ENCODE measurements at regions not wholly inside any gene's neighbourhood (a gene's known extent, or its start where the extent isn't known, plus 50 kb on each side); places are given as distances from the start of the nearest gene placed in this dataset.

GRCh38 chr15:96171853-96172296 is 158.6 kb upstream of the NR2F2 start:
- no peaks in the 10 kb centered on the region for H3K36me3 ChIP-seq (ENCODE audit: control insufficient read depth, low read length)
- H3K27ac ChIP-seq (ENCODE audit: low read depth, low read length), result no peak overlapping the region

GRCh38 chr15:96172417-96172816 is 158.1 kb upstream of the NR2F2 start:
- H3K4me3 ChIP-seq (ENCODE audit: low read length), result no peak overlapping the region
- H3K9me2 ChIP-seq (replicated peaks; ENCODE audit: control insufficient read depth, low read length), result no peaks in the 10 kb centered on the region; the same call in 1 of the 2 replicates
- no peak overlapping the region for H3K4me2 ChIP-seq (ENCODE audit: low read length)

More at GRCh38 chr15:96171853-96172296, 158.6 kb upstream of the NR2F2 start:
- no peaks in the 10 kb centered on the region for H3F3A ChIP-seq (ENCODE audit: control insufficient read depth, insufficient read depth)
- H3K27me3 ChIP-seq (ENCODE audit: control insufficient read depth, low read length), result no peaks in the 10 kb centered on the region
- no peaks in the 10 kb centered on the region for H3K4me1 ChIP-seq (ENCODE audit: control insufficient read depth, low read length)
- TF ChIP-seq CTCF (IDR thresholded peaks at IDR 0.05; ENCODE audit: low read depth, low read length, poor library complexity, severe bottlenecking) (no peak), EZH2phosphoT487 (IDR thresholded peaks at IDR 0.05; ENCODE audit: borderline replicate concordance, low read length) (no peak)
- no peak overlapping the region for H3K4me3 ChIP-seq (ENCODE audit: low read length)
- H3K4me2 ChIP-seq (ENCODE audit: low read length), result no peak overlapping the region
- H4K20me1 ChIP-seq (ENCODE audit: control insufficient read depth, insufficient read depth, low read depth, low read length), result no peaks in the 10 kb centered on the region
- H3K79me2 ChIP-seq (ENCODE audit: control insufficient read depth, low read length), result no peaks in the 10 kb centered on the region
- H3K9me2 ChIP-seq (replicated peaks; ENCODE audit: control insufficient read depth, low read length), result no peaks in the 10 kb centered on the region; the same call in 1 of the 2 replicates
- no peaks in the 10 kb centered on the region for H3K9me3 ChIP-seq (ENCODE audit: control insufficient read depth, insufficient read depth, low read length)

GRCh38 chr15:96176831-96177230 is 153.7 kb upstream of the NR2F2 start:
- H3F3A ChIP-seq (ENCODE audit: control insufficient read depth, insufficient read depth), result no peaks in the 10 kb centered on the region
- TF ChIP-seq CTCF (IDR thresholded peaks at IDR 0.05; ENCODE audit: low read depth, low read length, poor library complexity, severe bottlenecking) (no peak), EZH2phosphoT487 (IDR thresholded peaks at IDR 0.05; ENCODE audit: borderline replicate concordance, low read length) (no peak)
- no peak overlapping the region for H3K27ac ChIP-seq (ENCODE audit: low read depth, low read length)

More at GRCh38 chr15:96172417-96172816, 158.1 kb upstream of the NR2F2 start:
- H3K4me1 ChIP-seq (ENCODE audit: control insufficient read depth, low read length), result no peaks in the 10 kb centered on the region
- TF ChIP-seq CTCF (IDR thresholded peaks at IDR 0.05; ENCODE audit: low read depth, low read length, poor library complexity, severe bottlenecking), result no peak
- no peak for TF ChIP-seq EZH2phosphoT487 (IDR thresholded peaks at IDR 0.05; ENCODE audit: borderline replicate concordance, low read length)
- H3K36me3 ChIP-seq (ENCODE audit: control insufficient read depth, low read length), result no peaks in the 10 kb centered on the region
- H3K79me2 ChIP-seq (ENCODE audit: control insufficient read depth, low read length), result no peaks in the 10 kb centered on the region
- no peak overlapping the region for H3K27ac ChIP-seq (ENCODE audit: low read depth, low read length)
- H3K27me3 ChIP-seq (ENCODE audit: control insufficient read depth, low read length), result no peaks in the 10 kb centered on the region
- no peaks in the 10 kb centered on the region for H4K20me1 ChIP-seq (ENCODE audit: control insufficient read depth, insufficient read depth, low read depth, low read length)
- no peaks in the 10 kb centered on the region for H3F3A ChIP-seq (ENCODE audit: control insufficient read depth, insufficient read depth)
- H3K9me3 ChIP-seq (ENCODE audit: control insufficient read depth, insufficient read depth, low read length), result no peaks in the 10 kb centered on the region

More at GRCh38 chr15:96176831-96177230, 153.7 kb upstream of the NR2F2 start:
- no peak overlapping the region for H3K4me2 ChIP-seq (ENCODE audit: low read length)
- H4K20me1 ChIP-seq (ENCODE audit: control insufficient read depth, insufficient read depth, low read depth, low read length), result no peaks in the 10 kb centered on the region
- H3K79me2 ChIP-seq (ENCODE audit: control insufficient read depth, low read length), result no peaks in the 10 kb centered on the region
- H3K4me3 ChIP-seq (ENCODE audit: low read length), result no peak overlapping the region
- no peaks in the 10 kb centered on the region for H3K4me1 ChIP-seq (ENCODE audit: control insufficient read depth, low read length)
- no peaks in the 10 kb centered on the region; the same call in 1 of the 2 replicates for H3K9me3 ChIP-seq (ENCODE audit: control insufficient read depth, insufficient read depth, low read length)
- no peaks in the 10 kb centered on the region for H3K27me3 ChIP-seq (ENCODE audit: control insufficient read depth, low read length)
- H3K9me2 ChIP-seq (replicated peaks; ENCODE audit: control insufficient read depth, low read length), result no peaks in the 10 kb centered on the region; the same call in 1 of the 2 replicates
- no peaks in the 10 kb centered on the region for H3K36me3 ChIP-seq (ENCODE audit: control insufficient read depth, low read length)

All from DOHH2 (cell line).